HG03520 (cell line): ENCODE measurements at regions not wholly inside any gene's neighbourhood (a gene's known extent, or its start where the extent isn't known, plus 50 kb on each side); places are given as distances from the start of the nearest gene placed in this dataset.
"Not testable (repeated sequence)": the region's sequence is repeated elsewhere in the genome, so short reads cannot be mapped to it uniquely, and the experiment has no call there.

ENCODE experiments used
- ATAC-seq: cut with Tn5 transposase; IDR thresholded peaks from one replicate; pipeline ENCODE4 v1.9.1; 2021; ENCODE audit warnings: mild to moderate bottlenecking, moderate library complexity; ENCODE audit not compliant: unreplicated experiment

DNA sequence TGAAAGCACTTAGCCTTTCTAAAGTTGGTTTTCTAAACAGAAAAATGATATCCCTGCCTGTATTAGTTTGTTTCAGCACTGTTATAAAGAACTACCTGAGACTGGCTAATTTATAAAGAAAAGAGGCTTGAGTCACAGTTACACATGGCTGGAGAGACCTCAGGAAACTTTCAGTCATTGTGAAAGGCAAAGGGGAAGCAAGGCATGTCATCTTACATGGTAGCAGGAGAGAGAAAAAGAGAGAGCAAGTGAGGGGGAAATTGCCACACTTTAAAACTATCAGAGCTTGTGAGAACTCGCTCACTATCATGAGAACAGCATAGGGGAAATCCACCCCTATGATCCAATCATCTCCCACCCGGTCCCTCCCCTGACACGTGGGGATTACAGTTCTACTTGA, 64.9 kb downstream of the FAM170A start:
- ATAC-seq, result no peak

DNA sequence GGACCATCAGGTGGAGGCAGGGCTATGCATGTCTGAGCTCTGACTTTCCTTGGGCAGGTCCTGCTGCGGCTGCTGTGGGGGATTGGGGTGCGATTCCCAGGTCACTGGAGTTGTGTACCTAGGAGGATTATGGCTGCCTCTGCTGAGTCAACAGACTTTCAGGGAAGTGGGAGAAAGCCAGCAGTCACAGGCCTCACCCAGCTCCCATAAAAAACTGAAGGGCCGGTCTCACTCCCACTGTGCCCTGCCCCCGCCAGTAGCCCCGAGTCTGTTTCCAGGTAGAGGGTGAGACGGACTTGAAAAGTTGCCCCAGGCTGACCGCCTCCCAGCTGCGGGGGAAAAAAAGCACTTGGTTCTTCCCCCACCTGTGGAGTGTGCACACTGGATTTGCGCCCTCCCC, 76.7 kb downstream of the FAM170A start:
- no peak for ATAC-seq

DNA sequence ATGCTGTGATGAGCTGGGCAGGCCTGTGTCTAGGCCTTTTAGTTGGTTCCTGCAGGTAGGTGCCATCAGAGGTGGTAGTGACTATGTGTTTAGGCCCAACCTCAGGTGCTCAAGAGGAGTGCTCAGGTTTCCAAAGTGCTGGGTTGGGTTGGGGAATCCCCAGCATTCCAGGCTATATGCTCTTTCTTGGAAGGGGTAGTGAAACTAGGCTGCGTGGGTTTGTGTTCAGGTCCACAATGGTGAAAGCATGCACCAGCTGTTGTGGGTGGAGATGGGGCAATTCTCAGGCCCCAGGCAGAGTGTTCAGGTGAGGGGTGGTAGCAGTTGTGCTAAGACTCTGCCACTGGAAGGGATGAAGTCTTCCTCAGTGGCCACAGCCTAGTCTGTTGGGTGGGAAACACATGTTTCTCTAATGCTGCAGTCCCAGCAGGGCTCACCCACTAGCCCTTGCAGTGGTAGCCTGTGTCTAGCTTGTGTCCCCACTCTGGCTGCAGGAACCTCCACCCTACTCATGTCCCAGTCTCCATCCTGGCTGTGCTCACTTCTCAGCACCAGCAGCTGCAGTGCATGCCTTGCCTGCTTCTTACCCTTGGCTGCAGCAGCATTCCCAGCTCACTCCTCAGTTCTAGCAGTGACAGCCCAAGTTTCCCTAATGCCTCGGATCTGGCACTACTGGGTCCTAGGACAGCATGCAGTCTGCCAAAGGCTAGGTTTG, 78.9 kb downstream of the FAM170A start:
- ATAC-seq, result no peak

DNA sequence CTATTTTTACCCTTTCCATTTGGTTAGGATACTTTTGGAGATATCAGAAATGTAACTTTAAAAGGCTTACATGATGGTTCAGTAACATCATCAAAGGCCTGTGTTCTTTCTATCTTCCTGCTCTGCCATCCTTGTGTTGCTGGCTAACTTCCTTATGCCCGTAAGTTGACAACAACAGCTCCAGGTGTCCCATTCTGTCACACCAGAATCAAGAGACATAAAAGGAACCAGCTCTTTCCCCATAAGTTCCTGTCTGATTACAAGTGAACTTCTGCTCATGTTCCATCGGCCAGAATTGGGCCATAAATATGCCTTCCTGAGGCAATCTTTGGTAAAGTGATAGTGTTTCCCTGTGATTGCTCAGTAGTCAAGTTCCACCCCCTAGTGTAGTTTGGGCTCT, 92.4 kb downstream of the FAM170A start:
- ATAC-seq, result no peak

DNA sequence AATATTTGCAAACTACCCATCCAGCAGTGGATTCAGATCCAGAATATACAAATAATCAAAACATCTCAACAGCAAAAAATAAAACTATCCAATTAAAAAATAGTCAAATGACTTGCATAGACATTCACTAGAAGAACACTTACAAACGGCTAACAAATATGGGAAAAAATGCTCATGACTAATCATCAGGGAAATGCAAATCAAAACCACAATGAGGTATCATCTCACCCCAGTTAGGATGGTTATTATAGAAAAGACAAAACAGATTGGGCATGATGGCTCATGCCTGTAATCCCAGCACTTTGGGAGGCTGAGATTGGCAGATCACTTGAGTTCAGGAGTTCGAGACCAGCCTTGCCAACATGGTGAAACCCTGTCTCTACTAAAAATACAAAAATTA, 95.9 kb downstream of the FAM170A start:
- not testable (repeated sequence) for ATAC-seq

DNA sequence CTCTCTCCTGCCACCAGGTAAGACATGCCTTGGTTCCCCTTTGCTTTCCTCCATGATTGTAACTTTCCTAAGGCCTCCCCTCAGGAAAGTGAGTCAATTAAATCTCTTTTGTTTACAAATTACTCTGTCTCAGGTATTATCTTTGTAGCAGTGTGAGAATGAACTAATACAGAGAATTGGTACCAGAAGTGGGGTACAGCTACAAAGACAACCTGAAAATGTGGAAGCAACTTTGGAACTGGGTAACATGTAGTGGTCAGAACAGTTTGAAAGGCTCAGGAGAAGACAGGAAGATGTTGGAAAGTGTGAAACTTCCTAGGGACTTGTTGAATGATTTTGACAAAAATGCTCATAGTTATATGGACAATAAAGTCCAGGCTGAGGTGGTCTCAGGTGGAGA, 97.2 kb downstream of the FAM170A start:
- ATAC-seq, result no peak

DNA sequence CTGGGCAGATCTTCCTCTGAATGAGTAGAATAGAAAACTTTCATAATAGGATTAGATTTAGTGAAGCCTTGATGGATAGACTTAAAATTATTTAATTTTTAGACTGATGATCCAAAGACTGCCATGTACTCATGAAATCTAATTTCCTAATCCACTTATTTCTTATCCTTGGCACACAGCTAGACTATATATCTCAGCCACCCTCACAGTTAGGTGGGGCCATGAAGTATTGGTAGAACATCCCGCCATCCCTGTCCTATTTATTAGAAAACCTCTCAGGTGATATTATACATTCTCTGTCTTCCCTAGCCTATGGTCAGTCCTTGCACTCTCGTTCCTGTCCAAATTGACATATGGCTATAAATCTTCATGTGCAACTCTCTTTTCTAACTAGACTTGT, 110.9 kb downstream of the FAM170A start:
- ATAC-seq, result no peak

DNA sequence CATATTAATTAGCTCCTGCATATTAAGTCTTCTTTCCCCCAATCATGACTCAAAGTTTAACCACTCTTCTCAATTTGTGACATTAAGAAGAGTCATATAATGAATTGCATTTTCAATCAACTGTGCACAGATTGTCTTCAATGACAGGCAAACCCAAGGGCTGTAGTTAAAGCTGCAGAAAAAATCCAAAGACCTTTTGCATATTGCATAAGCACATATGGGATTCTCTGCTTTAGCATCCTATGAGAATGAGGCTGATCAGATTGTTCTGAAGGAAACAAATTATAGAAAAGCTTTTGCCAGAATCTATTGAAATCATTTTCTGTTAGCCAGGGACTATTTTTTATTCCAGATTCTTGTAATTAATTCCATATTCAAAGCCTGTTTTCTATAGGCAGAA, 112.3 kb downstream of the FAM170A start:
- no peak for ATAC-seq

DNA sequence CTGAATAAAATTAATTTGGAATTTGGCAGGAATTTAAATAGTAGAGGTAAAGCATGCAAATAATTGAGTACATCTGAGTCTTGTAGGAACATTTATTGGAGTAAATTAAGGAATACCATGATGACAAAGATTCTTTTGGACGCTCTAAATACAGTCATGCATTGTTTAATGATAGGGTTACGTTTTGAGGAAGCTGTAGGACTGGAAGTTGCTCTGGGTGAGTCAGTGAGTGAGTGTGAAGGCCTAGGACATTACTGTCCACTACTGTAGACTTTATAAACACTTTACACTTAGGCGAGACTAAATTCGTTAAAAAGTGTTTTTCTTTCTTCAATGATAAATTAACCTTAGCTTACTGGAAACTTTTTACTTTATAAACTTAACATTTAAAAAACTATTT, 113.0 kb downstream of the FAM170A start:
- ATAC-seq, result no peak

DNA sequence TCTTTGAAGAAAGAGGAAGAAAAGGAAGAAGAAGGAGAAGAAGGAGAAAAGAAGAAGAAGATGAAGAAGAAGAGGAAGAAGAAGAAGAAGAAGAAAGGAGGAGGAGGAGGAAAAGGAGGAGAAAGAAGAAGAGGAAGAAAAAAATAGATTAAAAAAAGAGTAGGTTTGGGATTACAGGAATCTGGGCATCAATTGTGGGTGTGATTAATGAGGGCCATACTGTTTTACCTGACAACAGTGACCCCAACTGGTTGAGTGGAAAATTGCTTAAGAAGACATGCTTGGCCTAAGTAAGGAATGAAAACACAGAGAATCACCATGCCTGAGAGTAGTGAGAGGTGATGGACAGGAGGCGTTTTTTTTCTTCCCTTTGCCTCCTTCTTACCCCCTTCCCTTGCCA, 114.6 kb downstream of the FAM170A start:
- ATAC-seq, result peak; percentile 95

DNA sequence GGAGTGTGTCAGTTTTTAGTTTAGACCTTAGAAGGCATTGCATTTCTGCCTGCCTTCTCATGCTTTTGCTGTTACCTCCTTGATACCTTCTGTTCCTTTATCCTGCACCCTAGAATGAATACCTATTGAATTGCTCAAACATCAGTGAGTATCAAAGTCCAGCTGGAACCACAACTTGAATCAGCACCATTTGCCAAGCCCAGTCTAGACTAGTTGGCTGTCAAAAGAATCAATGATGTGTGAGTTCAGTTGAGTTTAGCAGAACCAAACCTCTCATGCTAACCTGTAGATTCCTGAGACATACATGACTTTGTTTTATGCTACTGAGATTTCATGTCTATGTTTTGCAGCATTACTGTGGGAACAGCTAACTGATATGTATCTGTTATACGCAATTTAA, 116.6 kb downstream of the FAM170A start:
- no peak for ATAC-seq

DNA sequence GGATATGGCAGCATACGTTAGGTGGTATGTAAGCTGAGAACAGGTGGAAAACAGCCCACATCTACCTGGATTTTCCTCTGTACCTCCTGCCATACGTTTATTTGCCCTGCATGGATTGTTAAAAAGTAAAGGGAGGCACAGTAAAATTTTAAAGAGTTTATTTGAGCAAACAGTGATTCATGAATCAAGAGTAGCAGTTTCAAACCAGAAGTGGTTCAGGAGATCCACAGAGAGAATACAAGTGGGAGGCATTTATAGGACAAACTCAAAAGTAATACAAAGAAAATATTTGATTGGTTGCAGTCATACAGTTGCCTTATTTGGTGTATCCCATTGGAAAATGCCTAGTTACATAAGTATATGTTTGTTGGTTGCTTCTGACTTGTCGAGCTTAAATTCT, 117.6 kb downstream of the FAM170A start:
- no peak for ATAC-seq

DNA sequence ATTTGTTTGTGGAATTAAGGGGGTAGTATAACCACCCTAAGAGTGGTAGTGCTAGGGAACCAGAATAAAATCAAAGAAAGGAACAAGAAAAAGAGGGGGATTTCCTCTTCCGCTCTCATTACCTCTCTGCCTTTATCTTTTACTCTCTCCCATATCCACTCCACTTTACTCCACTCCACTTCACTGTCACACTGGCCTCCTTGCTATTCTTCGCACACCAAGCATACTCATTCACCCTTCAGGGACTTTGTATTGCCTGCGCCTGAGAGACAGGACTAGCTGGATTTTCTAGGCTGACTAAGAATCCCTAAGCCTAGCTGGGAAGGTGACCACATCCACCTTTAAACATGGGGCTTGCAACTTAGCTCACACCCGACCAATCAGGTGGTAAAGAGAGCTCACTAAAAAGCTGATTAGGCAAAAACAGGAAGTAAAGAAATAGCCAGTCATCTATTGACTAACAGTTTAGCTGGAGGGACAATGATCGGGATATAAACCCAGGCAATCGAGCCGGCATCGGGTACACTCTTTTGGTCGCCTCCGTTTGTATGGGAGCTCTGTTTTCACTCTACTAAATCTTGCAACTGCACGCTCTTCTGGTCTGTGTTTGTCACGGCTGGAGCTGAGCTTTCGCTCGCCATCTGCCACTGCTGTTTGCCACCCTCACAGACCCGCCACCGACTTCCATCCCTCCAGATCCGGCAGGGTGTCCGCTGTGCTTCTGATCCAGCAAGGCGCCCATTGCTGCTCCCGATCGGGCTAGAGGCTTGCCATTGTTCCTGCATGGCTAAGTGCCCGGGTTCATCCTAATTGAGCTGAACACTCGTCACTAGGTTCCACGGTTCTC, 121.8 kb downstream of the FAM170A start:
- no peak for ATAC-seq

DNA sequence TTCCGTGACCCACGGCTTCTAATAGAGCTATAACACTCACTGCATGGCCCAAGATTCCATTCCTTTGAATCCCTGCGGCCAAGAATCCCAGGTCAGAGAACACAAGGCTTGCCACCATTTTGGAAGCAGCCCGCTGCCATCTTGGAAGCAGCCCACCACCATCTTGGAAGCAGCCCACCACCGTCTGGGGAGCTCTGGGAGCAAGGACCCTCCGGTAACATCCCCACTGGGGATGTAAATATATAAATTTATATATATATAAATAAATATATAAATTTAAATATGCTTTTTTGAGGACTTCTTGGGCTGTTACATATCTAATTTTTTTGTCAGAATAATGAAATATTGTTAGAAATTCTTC, 122.4 kb downstream of the FAM170A start:
- ATAC-seq, result no peak

DNA sequence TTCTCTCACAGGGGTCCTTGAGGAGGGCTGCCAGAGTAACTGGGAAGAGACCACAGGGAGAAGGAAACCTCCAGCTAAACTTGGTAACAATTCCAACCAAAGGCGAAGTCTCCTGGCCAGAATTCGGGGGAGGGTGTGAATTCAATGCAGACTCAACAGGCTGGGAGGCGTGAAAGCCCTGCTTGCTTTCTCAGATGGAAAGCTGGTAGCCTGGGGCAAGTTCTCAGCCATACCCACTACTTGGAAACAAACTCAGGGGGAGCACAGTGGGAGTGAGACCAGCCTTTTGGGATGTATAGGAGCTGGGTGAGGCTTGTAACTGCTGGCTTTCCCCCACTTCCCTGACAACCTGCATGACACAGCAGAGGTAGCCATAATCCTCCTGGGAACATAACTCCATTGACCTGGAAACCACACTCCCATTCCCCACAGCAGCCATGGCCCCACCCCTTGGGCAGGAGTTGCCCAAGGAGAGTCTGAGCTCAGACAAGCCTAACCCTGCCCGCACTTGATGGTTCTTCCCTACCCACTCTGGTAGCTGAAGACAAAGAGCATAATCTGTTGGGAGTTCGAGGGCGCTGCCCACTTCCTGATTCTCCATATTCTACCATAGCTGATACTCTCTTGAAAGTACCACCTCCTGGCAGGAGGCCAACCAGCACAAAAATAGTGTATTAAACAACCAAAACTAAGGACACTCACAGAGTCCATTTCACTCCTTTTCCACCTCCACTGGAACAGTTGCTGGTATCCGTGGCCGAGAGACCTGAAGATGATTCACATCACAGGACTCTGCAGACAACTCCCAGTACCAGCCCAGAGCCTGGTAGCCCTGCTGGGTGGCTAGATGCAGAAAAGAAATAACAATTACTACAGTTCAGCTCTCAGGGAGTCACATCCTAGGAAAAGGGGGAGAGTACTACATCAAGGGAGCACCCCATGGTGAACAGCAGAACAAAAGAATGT, 123.8 kb downstream of the FAM170A start:
- ATAC-seq, result no peak

DNA sequence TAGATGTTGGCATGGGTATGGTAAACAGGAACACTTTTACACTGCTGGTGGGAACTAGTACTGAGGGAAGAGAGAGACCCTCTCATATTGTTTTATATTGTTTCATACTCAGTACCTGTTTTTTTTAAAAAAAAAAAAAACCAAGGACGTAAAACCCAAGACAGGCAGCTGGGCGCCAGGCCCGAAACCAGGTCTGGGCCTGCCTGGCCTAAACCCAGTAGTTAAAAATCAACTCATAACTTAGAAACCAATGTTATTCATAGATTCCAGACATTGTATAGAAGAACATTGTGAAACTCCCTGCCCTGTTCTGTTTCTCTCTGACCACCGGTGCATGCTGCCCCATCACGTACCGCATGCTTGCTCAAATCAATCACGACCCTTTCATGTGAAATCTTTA, 125.5 kb downstream of the FAM170A start:
- ATAC-seq, result not testable (repeated sequence)

DNA sequence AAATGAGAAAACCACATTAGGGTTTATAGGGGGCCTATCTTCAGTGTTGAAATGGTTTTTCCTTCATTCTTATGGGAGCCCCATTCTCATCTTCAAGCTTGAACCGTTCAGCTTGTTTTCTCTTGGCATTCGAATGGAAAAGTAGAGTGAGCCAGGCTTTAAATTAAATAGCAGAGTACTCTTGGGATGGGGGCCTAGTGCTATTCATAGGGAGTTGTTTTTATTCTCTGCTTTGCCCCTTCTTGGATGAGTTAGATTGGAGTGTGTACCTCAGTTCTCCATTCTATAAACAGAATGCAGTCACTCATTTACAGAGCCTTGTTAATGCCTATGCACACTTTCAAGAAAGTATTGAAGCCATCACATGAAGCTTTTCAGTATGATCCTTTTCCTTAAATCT, 127.9 kb downstream of the FAM170A start:
- no peak for ATAC-seq

DNA sequence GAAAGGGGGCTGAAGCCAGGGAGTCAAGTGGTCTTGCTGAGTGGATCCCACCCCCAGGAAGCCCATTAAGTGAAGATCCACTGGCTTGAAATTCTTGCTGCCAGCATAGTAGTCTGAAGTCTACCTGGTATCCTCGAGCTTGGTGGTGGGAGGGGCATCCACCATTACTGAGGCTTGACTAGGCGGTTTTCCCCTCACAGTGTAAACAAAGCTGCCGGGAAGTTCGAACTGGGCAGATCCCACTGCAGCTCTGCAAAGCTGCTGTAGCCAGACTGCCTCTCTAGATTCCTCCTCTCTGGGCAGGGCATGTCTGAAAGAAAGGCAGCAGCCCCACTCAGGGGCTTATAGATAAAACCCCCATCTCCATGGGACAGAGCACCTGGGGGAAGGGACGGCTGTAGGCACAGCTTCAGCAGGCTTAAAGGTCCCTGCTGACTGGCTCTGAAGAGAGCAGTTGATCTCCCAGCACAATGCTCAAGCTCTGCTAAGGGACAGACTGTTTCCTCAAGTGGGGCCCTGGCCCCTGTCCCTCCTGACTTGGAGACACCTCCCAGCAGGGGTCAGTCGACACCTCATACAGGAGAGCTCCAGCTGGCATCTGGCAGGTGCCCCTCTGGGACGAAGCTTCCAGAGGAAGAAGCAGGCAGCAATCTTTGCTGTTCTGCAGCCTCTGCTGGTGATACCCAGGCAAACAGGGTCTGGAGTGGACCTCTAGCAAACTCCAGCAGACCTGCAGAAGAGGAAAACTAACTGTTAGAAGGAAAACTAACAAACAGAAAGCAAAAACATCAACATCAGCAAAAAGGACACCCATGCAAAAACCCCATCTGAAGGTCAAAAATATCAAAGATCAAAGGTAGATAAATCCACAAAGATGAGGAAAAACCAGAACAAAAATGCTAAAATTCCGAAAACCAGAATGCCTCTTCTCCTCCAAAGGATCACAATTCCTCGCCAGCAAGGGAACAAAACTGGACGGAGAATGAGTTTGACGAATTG, 140.6 kb downstream of the FAM170A start:
- ATAC-seq, result not testable (repeated sequence)

DNA sequence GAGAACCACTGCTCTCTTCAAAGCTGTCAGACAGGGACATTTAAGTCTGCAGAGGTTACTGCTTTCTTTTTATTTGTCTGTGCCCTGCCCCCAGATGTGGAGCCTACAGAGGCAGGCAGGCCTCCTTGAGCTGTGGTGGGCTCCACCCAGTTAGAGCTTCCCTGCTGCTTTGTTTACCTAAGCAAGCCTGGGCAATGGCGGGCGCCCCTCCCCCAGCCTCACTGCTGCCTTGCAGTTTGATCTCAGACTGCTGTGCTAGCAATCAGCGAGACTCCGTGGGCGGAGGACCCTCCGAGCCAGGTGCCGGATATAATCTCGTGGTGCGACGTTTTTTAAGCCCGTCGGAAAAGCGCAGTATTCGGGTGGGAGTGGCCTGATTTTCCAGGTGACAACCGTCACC, 150.8 kb downstream of the FAM170A start:
- ATAC-seq, result not testable (repeated sequence)

DNA sequence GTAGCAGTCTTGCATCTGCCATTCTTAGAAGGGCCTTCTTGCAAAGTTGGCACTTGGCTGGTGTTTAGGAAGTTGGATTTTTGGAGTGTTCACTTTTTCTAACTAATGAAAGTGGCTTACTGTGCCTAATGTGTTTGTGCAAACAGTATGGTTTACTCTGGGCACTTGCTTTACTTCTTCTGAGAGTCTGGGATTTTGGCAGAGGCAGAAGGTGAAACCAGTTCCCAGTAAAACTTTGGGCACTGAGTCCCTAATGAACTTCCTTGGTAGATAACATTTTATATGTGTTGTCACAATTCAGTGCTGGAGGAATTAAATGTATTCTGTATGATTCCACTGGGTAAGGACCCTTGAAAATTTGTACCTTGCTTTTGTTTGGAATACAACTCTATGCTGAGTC, 155.7 kb downstream of the FAM170A start:
- ATAC-seq, result no peak
